CD4-positive, alpha-beta T cell treated with Interleukin-4 for 1 hour (primary cell): ENCODE measurements at regions not wholly inside any gene's neighbourhood (a gene's known extent, or its start where the extent isn't known, plus 50 kb on each side); places are given as distances from the start of the nearest gene placed in this dataset.

ENCODE experiments used
- DNase-seq, 2 donors: peaks; one replicate each; pipeline ENCODE4 v3.0.0-alpha.2; 2020 to 2022

- no peak for DNase-seq
Measured at GRCh38 chr2:117679952-117680351, 134.5 kb upstream of the DDX18 start.

GRCh38 chr2:117684919-117685318 is 129.6 kb upstream of the DDX18 start:
- no peak for DNase-seq

- DNase-seq: no peak
Measured at GRCh38 chr2:117686699-117687098, 127.8 kb upstream of the DDX18 start.

GRCh38 chr2:117691595-117691994 is 122.9 kb upstream of the DDX18 start:
- DNase-seq: no peak

- DNase-seq: no peak
Measured at GRCh38 chr2:117692001-117692763, 122.3 kb upstream of the DDX18 start.

GRCh38 chr2:117693154-117693553 is 121.3 kb upstream of the DDX18 start:
- no peak for DNase-seq

GRCh38 chr2:117693651-117694050 is 120.8 kb upstream of the DDX18 start:
- DNase-seq: no peak

- DNase-seq: no peak
Measured at GRCh38 chr2:117698287-117698686, 116.2 kb upstream of the DDX18 start.

GRCh38 chr2:117698819-117699218 is 115.7 kb upstream of the DDX18 start:
- DNase-seq: no peak

GRCh38 chr2:117700471-117700870 is 114.0 kb upstream of the DDX18 start:
- no peak for DNase-seq

- DNase-seq: no peak
Measured at GRCh38 chr2:117701365-117701764, 113.1 kb upstream of the DDX18 start.

GRCh38 chr2:117702098-117702497 is 112.4 kb upstream of the DDX18 start:
- DNase-seq: no peak

GRCh38 chr2:117703858-117704257 is 110.6 kb upstream of the DDX18 start:
- no peak for DNase-seq

- no peak for DNase-seq
Measured at GRCh38 chr2:117704818-117705217, 109.7 kb upstream of the DDX18 start.

- no peak for DNase-seq
Measured at GRCh38 chr2:117707874-117708273, 106.6 kb upstream of the DDX18 start.

- DNase-seq: no peak
Measured at GRCh38 chr2:117712684-117713083, 101.8 kb upstream of the DDX18 start.

- no peak for DNase-seq
Measured at GRCh38 chr2:117714110-117714509, 100.4 kb upstream of the DDX18 start.

GRCh38 chr2:117714745-117715417 is 99.6 kb upstream of the DDX18 start:
- no peak for DNase-seq

GRCh38 chr2:117716505-117716904 is 98.0 kb upstream of the DDX18 start:
- no peak for DNase-seq

- DNase-seq: no peak
Measured at GRCh38 chr2:117717072-117717471, 97.4 kb upstream of the DDX18 start.

GRCh38 chr2:117718048-117718447 is 96.4 kb upstream of the DDX18 start:
- DNase-seq: no peak

GRCh38 chr2:117720765-117721164 is 93.7 kb upstream of the DDX18 start:
- no peak for DNase-seq

GRCh38 chr2:117723483-117723882 is 91.0 kb upstream of the DDX18 start:
- DNase-seq: no peak

GRCh38 chr2:117723888-117724434 is 90.5 kb upstream of the DDX18 start:
- no peak for DNase-seq
